Peyer's patch (tissue), 4 donors: ENCODE measurements at regions not wholly inside any gene's neighbourhood (a gene's known extent, or its start where the extent isn't known, plus 50 kb on each side); places are given as distances from the start of the nearest gene placed in this dataset.

Experiments used
- DNase-seq, 3 donors: peaks; one replicate each; pipeline ENCODE4 v3.0.0-alpha.2; 2017 to 2019
- H3K27ac ChIP-seq, 4 donors: fragments of 200-600 bp; sonication (generic); one replicate each; pipeline ENCODE4 v1.5.1; 2016 to 2019
- H3K27me3 ChIP-seq, 2 donors: fragments of 200-600 bp; sonication (generic); one replicate each; pipeline ENCODE4 v1.5.1; 2019
- H3K36me3 ChIP-seq, 3 donors: fragments of 200-600 bp; sonication (generic); one replicate each; pipeline ENCODE4 v1.5.1; 2016 to 2019
- H3K4me1 ChIP-seq, 4 donors: fragments of 200-600 bp; sonication (generic); one replicate each; pipeline ENCODE4 v1.5.1; 2016 to 2019
- H3K4me3 ChIP-seq, 4 donors: fragments of 200-600 bp; sonication (generic); 1 replicate in 3 of 4; 2 replicates in 1 of 4; pipeline ENCODE4 v1.5.1; 2016 to 2019; ENCODE audit warnings: mild to moderate bottlenecking in 1 of 4
- H3K9me3 ChIP-seq, 4 donors: fragments of 200-600 bp; sonication (generic); one replicate each; pipeline ENCODE4 v1.5.1; 2016 to 2019; ENCODE audit warnings: mild to moderate bottlenecking in 1 of 4
- CTCF ChIP-seq, 6 experiments: fragments of 450-650 bp in 4 of 6; fragments of 200-600 bp in 2 of 6; sonication (generic) in 1 of 6; IDR thresholded peaks; one replicate each; pipeline ENCODE4 v1.5.1; 2017 to 2019; ENCODE audit warnings: antibody characterized with exemption in 6 of 6, mild to moderate bottlenecking in 3 of 6, moderate library complexity in 1 of 6
- POLR2A ChIP-seq, 2 donors: fragments of 450-650 bp; IDR thresholded peaks; one replicate each; pipeline ENCODE4 v1.5.1; 2017; ENCODE audit warnings: antibody characterized with exemption in 2 of 2, mild to moderate bottlenecking in 2 of 2, moderate library complexity in 2 of 2

DNA sequence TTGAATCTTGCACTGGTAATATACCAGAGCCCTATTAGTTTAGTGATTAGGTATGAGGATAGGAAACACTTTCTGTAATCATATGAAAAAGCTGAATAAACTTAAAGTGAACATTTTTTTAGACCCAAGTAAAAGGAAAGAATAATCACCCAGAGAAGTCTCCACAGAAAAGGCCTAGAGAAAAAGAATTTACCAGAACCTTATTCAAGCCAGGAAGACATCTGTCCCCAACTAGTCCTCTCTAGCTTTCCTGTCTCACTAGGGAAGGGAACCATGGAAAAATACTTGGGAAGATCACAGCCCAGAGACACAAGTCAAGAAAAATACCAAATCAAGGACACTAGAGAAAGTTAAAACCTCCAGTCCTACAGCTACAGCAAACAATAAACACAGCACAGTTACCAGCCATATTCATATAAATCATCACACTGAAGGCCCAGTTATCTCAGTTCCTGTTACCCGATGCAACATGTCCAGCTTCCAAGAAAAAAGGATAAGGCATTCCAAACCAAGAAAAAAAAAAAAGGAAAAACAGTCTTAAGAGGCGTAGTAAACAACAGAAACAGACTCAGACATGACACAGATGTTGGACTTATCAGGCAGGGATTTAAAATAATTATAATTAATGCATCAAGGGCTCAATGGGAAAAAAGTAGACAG lies 461.5 kb downstream of the IRS1 start:
- no peak overlapping the region for H3K4me3 ChIP-seq
- TF ChIP-seq CTCF (IDR thresholded peaks at IDR 0.05): no peak
- no peak for TF ChIP-seq POLR2A (IDR thresholded peaks at IDR 0.05)
- no peak for DNase-seq
- H3K27ac ChIP-seq: no peak overlapping the region
- H3K36me3 ChIP-seq: no peaks in the 10 kb centered on the region
- no peaks in the 10 kb centered on the region for H3K4me1 ChIP-seq
- H3K27me3 ChIP-seq: no peaks in the 10 kb centered on the region
- H3K9me3 ChIP-seq: no peaks in the 10 kb centered on the region

GRCh38 chr2:226336283-226336682 lies 463.3 kb downstream of the IRS1 start:
- H3K4me3 ChIP-seq: no peak overlapping the region
- no peak for DNase-seq
- no peak overlapping the region for H3K27ac ChIP-seq
- no peak for TF ChIP-seq POLR2A (IDR thresholded peaks at IDR 0.05)
- TF ChIP-seq CTCF (IDR thresholded peaks at IDR 0.05): no peak
- no peaks in the 10 kb centered on the region for H3K36me3 ChIP-seq
- H3K4me1 ChIP-seq: no peaks in the 10 kb centered on the region
- no peaks in the 10 kb centered on the region for H3K9me3 ChIP-seq
- H3K27me3 ChIP-seq: no peaks in the 10 kb centered on the region

DNA sequence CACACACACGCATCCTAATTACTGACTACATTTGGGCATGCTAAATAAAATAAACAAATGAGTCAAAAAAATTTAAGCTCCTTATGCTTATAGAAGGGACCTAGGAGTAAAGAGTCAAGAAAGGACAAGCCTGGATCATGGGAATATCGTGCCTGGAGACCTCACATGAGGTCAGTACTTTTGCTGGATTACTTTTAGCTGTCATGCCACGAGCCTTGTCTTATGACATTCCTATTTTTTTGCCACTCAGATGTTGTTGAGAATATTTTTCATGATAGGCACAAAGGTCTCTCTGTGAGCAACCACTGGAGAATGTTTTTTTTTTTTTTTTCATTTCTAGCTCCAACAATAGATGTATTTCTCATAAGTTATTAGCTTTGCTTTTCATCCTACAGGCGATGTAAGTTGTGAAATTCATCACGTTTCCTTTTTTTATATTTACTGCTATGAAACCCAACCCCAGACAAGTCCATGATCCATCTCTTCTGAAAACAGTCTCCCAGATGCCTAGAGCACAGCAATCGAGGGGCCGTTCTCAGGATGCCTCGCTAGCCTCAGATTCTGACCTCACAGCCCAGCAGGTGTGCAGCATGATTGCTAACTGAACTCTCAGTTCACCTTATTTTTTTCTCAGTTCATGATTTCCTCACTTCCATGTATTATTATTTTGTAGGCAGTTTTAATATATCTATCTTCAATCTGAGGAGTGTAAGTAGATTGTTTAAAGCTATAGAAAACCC lies 464.5 kb downstream of the IRS1 start:
- Histone ChIP-seq H3K27ac (no peak overlapping the region), H3K36me3 (no peaks in the 10 kb centered on the region), H3K9me3 (no peaks in the 10 kb centered on the region), H3K4me1 (no peaks in the 10 kb centered on the region), H3K27me3 (no peaks in the 10 kb centered on the region), H3K4me3 (no peak overlapping the region)
- TF ChIP-seq CTCF (IDR thresholded peaks at IDR 0.05) (no peak), POLR2A (IDR thresholded peaks at IDR 0.05) (no peak)
- no peak for DNase-seq

GRCh38 chr2:226333388-226333787 lies 466.2 kb downstream of the IRS1 start:
- Histone ChIP-seq H3K4me1 (no peaks in the 10 kb centered on the region), H3K9me3 (no peaks in the 10 kb centered on the region), H3K27me3 (no peaks in the 10 kb centered on the region), H3K36me3 (no peaks in the 10 kb centered on the region), H3K4me3 (no peak overlapping the region), H3K27ac (no peak overlapping the region)
- TF ChIP-seq POLR2A (IDR thresholded peaks at IDR 0.05): no peak
- no peak for TF ChIP-seq CTCF (IDR thresholded peaks at IDR 0.05)
- no peak for DNase-seq

DNA sequence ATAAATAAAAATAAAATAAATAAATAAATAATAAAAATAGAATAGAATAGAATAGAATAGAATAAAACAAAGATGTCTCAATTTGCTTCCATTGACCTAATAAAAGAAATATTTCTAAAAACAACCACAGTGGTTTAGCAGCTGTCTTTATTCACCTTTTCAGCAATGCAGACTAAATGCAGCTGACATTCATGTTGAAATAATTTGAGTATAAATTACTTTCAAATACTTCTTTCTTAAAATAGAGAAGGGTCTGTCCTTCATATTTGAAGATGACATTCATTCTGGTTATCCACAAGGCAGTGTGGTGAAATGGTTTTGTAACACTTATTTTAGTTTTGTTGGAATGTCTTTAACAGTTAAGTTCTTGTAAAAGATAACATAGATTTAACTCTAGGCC lies 469.4 kb downstream of the IRS1 start:
- H3K27me3 ChIP-seq: no peaks in the 10 kb centered on the region
- H3K4me1 ChIP-seq: no peaks in the 10 kb centered on the region
- H3K4me3 ChIP-seq: no peak overlapping the region
- H3K36me3 ChIP-seq: no peaks in the 10 kb centered on the region
- no peak overlapping the region for H3K27ac ChIP-seq
- no peaks in the 10 kb centered on the region for H3K9me3 ChIP-seq
- no peak for DNase-seq
- TF ChIP-seq CTCF (IDR thresholded peaks at IDR 0.05): no peak
